NCI-H82 treated with DMSO at 0.1 percent for 48 hours (cell line): ENCODE measurements at regions not wholly inside any gene's neighbourhood (a gene's known extent, or its start where the extent isn't known, plus 50 kb on each side); places are given as distances from the start of the nearest gene placed in this dataset.

Experiments used
- DNase-seq: peaks from one replicate; lab custom pipeline; 2025; ENCODE audit not compliant: unreplicated experiment; lab: John Stamatoyannopoulos, UW

DNA sequence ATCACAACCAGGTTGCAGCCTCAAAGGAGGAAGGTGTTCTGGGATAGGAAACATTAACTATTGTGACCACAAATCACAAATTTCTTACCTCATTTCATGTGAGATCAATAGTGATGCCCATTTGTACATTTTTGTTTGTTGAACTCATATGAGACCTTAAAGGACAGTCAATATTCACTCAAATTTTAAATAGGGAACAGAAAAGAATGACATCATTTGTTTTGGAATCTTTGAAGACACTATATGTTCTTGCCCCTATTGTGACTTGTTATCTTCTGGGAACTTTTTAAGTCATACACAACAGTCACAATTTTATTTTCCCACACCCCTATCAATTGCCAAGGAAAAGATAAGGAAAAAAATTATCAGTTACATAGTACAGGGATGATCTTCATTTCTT, 346.5 kb downstream of the ARAP2 start:
- DNase-seq: no peak

DNA sequence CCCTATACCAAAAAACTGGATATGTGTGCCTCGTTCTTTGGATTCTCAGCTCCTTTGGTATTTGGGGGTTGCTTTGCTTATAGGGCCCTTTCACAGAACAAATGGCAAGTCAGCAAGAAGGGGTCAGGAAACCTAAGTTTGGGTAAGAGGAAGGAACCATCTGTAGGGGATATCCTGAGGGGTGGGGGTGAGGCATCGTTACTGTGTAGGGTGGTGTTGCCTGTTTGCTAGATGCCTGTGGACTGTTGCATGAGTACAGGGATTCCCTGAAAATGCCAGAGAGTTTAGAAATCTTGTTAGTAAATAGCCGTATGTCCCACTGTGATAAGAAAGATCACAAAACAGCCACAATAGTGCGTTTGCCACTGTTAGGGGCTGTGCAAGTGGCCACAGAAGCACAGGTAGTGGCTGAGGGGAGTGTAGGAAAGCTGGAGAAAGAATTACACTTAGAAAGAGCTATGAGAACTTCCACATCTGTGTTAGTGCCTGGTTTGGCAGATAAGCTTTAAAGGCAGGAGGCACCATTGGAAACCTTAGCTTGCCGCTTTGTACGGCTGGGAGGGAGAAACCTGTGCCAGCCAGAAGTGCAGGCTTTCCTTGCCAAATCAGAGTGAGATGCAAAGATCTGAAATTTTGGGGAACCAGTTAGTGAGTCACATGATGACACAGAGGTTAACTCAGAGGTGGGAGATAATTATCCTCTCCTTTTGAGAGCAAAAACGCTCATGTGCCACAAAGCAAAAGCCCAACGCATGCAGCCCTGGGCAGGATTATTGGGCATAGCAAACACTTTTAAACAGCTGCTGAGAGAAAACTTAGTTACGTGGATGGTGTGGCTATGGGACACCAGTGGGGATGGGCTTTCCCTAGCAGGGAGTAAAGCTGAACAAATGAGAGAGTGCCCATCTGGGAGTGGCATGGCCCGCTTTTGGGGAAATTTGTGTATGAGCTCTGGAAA, 343.7 kb downstream of the ARAP2 start:
- DNase-seq: no peak

DNA sequence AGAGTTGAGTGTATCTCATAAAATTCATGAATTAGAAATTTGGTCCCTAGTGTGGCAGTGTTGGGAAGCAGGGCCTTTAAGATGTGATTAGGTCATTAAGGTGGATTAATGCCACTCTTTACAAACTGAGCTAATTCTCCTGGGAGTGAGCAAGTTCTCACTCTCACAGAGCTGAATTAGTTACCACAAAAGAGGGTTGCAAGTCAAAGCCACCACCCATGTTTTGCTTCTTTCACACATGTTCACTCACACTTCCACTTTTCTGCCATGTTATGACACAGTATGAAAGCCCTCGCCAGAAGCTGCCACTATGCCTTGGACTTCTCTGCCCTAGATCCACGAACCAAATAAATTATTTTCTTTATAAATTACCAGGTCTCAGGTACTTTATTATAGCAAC, 332.1 kb downstream of the ARAP2 start:
- no peak for DNase-seq

DNA sequence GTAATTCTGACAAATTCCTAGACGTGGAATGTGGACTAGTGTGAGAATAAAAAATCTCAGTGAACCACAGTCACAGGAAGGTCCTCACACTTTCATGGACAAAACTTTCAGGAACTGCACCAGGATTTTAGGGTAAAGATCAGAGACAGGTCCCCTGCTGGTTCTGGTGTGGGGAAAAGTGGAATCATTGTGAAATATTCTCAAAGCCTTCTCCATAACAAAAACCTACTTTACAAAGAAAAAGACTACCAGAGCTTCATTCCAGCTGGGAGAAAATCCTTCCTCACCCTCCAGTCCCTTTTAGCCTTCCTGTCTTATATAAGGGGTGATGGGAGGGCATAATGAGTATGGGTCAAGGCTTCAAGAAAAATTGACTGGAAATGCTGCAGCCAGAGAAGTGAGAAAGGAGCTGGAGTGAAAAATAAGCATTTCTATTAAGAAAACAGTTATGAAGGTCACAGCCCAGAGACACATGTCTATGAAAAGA, 325.8 kb downstream of the ARAP2 start:
- DNase-seq: no peak

DNA sequence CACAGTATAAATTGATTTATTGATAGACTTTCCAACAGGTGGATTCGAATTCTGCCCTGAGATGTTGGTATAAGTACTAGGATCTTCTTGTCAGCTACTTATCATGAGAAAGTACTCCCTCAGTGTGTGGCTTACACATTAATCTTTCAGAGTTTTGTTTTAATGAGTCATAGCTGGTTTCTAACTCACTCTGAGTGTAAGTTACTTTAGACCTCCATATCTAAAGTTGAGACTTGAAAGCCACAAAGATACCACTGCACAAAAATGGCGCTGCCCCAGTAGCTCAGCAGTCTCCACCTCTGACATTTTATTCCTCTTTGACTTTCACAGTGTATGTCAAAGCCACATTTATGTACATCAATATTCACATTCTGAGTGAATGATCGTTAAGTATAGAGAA, 318.5 kb downstream of the ARAP2 start:
- DNase-seq: no peak

DNA sequence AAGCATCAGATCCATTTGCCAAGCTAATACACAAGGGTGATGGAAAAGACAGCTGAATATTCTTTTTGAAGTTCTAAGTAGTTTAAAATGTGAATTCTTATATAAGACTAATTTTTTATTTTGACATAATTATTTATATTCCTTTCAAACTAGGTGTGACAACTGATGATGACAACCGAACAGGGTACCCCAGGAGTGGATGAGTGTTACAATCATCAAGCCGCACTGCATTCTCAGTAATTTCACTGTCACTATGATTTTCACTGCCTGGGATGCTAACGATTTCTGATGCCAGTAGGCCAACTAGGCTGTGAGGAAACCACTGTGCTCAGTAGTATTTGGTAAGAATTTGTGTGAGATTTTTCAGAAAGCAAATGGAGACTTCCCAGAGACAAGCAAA, 317.5 kb downstream of the ARAP2 start:
- DNase-seq: no peak

DNA sequence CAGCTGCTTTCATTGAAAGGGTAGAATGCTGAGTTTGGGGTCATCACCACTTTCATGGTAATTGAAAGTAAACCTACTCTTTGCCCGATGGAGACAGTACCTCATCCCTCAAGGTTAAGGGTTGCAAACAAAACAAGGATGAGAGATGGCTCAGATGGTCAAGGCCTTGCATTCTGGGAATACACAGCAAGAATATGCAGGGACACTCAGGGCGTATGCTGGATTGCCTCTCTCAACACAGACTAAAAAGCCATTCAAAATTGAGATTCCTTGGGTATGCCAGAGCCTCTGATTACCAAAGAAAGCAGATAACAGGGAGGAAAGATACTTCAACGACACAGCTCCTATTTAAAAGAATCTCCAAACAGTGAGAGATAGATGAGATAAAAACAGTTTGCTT, 310.4 kb downstream of the ARAP2 start:
- no peak for DNase-seq

DNA sequence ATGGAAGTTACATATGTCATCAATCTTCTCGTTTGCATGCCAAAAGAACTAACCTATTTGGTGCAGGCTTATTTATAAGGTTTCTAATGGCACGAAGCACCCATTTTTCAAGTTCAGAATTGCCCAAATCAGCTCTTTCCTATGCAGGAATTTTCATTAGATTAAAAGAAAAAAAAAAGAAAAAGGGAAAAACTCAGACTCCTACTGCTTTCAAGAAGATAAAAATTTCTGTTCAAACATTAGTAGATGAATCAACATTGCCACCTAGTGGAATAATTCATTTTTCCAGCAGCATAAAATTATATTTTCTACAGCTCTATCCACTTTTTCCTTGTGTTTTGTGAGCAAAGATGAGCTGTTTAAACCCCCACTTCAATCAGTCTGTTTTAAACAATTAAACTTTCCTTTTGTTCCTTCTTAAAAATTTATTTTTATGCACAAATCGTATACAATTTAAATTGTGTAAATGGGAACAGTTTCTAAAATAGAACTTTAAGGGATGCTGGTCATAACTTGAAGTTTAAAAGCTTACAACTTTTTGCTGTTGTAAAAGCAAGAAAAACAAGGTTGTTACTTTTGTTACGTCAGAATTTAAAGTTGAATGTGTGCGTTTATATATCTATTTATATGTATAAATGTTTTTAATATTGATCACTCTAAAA, 309.9 kb downstream of the ARAP2 start:
- no peak for DNase-seq

DNA sequence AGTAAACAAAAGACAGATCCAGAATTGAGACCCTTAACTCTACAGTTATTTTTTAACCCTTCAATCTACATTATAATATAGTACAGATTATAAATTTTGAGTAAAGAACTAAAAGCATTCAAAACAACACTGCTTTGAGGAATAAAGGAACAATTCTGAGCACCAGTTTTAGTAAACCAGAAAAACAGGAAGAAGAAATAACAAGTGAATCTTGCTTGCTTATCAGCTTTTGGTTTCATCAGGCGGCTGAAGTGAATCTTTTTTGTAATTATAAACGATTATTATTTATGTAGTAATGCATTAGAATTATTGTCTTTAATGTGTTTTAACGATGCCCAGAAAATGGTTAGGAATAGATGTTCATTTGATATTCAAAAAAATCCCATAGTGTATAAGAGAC, 305.4 kb downstream of the ARAP2 start:
- no peak for DNase-seq

DNA sequence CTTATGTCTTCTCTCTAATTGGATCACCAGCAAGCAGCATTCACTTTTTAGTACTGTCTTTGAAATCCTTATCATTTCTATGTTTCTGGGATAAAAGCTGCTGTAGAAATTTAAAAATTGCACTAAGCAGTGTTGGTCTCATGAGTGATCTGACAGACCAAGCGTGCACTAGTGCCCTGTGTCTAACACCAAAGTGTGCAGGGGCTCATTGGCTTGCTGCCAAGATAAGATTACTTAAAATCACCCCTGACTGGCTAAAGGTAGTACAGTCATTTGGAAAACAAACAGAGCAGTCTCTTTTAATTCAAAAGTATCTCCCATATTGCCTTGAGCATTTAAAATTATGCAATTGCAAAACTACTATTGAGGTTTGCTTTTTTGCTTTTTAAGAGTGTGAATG, 304.6 kb downstream of the ARAP2 start:
- DNase-seq: no peak

DNA sequence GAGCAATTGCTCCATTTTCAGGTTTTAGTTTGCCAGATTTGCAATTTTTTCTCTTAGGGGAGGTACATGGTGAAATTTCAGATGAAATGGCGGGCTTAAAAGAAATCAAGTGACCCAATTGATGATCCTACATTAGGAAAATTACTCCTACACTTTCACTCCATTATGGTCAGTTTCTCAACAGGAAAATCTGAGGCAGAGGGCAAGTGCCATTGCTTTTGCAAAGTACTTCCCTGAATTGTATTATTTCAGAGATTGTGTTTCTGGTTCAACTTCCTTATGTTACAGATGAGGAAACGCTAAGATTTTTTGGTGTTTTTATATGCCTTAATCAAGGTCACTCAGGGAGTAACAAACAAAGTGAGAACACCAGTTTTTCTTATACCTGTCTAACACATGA, 302.2 kb downstream of the ARAP2 start:
- no peak for DNase-seq

DNA sequence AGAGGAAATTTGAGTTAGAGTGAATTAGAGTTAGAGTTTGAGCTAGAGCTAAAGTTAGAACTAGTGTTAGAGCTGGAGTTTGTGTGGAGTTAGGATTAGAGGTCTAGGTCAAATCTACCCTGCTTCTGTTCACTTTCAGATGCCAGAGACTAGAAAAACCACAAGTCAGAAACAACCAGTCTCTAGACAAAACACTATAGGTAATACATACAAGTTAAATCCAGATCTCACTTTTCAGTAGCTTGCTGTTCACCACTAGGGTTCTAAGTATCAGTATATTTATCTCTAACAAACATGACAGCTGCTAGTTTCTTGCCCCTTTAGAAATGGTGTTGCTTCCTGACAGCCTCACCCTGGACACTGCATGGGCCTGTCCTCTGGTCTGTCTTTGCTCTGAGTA, 300.7 kb downstream of the ARAP2 start:
- DNase-seq: no peak

DNA sequence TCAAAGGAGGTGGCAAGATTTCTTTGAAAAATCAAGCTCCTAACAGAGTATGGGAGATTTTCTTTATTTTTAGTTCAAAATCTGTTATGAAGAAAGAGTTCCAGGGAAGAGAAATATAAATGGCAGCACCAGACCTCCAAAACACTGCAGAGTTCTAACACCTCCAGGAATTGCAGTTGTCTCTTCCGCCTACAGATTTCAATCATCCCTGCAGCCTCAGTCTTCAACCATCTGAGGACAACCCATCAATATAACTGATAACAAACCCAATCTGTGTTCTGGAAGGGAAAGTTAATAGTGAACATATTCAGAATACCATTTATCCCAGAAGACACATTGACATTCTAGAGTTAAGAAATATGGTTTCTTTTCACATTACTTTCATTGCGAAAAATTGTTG, 296.1 kb downstream of the ARAP2 start:
- no peak for DNase-seq

DNA sequence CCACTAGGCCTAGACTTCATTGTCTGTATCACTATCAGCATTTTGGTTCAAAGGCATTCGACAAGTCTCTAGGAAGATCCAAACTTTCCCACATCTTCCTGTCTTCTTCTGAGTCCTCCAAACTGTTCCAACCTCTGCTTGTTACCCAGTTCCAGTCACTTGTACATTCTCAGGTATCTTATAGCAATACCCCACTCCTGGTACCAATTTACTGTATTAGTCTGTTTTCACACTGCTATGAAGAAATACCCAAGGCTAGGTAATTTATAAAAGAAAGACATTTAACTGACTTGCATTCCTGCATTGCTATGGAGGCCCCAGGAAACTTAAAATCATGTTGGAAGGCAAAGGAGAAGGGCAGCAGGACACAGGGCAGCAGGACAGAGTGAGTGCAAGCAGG, 293.9 kb downstream of the ARAP2 start:
- no peak for DNase-seq

DNA sequence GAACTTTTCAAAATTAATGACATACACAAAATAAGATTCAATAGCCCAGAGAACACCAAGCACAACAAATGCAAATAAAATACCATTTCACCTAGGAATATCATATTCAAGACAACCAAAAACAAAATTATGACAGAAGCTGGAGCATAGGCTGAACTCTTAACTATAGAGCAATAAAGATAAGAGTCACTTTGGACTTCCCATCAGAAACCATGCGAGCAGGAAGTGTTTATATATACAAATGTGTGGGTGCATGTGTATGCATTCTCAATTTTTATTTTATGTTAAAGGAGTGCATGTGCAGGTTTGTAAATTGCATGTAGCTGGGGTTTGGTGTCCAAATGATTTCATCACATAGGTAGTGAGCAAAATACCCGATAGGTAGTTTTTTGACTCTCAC, 291.6 kb downstream of the ARAP2 start:
- DNase-seq: no peak

DNA sequence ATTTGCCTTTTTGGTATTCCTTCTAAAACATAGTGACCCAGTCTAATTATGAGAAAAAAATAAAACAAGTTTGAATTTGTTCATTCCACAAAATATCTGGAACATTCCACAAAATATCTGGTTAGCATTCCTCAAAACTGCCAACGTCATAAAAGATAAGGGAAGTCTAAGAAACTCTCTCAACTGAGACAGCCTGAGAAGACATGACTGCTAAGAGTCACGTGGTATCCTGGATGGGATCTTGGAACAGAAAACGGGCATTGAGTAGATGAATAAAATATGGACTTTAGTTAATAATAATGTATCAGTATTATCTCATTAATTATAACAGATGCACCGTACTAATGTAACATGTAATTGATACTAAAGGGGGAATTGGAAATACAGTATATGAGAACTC, 280.9 kb downstream of the ARAP2 start:
- DNase-seq: no peak

DNA sequence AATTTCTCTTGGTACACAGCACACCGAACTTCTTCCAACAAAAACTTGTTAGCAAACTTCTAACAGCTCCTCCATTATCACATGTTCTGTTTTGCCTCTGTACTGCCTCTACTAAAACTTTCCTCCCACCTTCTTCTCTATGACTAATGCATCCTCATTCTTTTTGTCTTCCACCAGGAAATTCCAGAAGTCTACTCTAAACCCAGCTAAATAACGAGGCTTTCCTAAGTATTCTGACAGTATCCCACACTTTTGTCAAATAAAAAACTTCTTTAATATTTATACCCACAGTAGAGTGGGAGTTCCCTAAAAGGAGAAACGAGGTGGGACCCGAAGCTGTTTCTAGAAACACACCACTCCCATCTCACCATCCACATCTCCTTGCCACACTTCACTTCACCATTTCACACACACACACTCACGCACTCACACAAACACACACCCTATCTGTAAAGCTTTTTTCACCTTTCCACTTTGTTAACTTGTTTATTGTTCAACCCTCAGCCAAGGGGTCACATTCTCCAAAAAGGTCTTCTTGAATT, 280.3 kb downstream of the ARAP2 start:
- DNase-seq: no peak

DNA sequence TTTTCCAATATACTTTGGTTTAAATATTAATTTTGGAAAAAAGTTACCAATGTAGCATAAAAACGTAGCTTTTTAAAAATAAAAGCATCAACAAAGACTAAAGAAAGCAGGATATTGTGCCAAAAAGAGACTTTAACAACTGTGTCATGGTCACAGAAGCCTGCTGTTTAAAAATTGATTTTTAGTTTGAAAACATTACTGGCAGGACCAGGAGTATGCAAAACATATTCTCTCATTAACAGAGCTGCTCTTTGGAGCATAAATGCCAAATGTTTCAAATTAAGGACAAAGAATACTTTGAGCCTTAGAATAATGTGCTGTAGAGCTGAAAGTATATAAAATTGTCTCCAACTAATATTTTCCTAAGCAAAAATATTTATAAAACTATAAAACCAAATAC, 279.0 kb downstream of the ARAP2 start:
- DNase-seq: no peak

DNA sequence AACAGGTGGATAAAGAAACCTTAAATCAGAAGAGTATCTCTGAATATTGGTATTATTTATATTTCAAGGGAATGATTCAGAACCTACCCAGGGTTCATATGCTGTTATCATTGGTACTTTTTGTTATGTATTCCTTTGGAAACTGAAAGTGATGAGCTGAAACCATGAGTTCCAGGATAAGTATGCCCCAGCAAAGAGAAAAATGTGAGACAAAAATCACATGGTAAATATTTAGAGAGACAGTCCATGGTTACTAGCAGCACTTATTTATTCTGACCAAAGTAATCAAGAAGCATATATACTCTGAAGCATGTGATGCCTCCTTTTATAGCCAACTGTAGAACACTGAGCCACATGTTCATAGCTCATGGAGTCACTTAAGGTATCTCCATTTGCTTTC, 277.7 kb downstream of the ARAP2 start:
- no peak for DNase-seq

DNA sequence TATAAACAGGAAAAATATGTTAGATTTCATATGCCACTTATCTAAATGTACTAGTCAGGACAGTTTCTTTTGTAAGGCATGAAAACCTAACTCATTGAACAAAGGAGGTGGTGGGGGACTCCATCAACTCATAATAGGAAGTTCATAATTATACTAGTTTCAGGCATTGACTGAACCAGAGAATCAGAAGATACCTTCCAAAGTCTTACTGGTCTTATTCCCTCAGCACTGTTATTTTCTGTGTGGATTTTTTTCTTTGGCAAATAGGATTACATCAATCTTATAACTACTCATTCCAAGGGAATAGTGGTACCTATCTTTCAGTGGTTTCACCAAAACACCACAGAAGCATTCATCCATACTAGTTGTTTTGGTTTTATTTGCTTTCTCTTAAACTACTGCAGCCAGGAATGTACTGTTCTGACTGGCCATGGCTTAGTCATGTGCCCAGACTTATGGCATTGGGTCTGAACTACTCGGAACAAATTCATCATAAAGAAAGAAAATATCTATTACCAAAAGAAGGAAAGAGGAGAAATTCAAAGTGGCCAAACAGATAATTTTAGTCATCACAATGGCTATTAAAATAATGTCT, 273.9 kb downstream of the ARAP2 start:
- no peak for DNase-seq

DNA sequence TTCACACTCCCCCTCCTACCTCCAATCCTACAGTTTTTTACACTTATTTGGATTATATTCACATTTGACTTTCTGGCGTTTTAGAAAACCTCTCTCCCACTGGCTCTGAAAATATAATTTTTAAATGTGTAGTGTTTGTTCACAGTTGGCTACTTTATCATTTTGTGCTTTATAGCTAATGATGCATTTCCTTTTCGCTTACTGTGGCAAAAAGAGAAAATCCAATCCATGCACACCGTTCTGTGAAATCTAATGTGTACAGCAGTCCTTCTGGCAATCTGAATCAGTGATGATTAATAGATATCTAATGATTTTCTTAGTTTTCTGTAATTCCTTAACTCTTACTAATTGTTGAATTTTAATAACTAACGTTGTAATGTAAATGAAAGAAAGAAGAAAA, 271.5 kb downstream of the ARAP2 start:
- no peak for DNase-seq
